ENCODE measurements at regions not wholly inside any gene's neighbourhood (a gene's known extent, or its start where the extent isn't known, plus 50 kb on each side); places are given as distances from the start of the nearest gene placed in this dataset.

- DNase-seq: no peak
These were observed 52.4 kb upstream of the CDC42BPA start for GRCh38 chr1:227370533-227371254.

GRCh38 chr1:227369102-227369760 is 50.9 kb upstream of the CDC42BPA start:
- no peak for DNase-seq

Data from NCI-H748 treated with DMSO at 0.1 percent for 48 hours (cell line).